ENCODE measurements at regions not wholly inside any gene's neighbourhood (a gene's known extent, or its start where the extent isn't known, plus 50 kb on each side); places are given as distances from the start of the nearest gene placed in this dataset.

- TF ChIP-seq GTF2F1 (IDR thresholded peaks at IDR 0.05; ENCODE audit: borderline replicate concordance, low read depth, low read length): no peak
- no peak for TF ChIP-seq CTBP2 (IDR thresholded peaks at IDR 0.05; ENCODE audit: borderline replicate concordance, insufficient read depth, insufficient read length, low read length)
- no peak for TF ChIP-seq POU5F1 (IDR thresholded peaks at IDR 0.05; ENCODE audit: low read depth, low read length)
These were observed 102.6 kb downstream of the CD164 start (continued) for GRCh38 chr6:109279628-109280027.
